ENCODE measurements at regions not wholly inside any gene's neighbourhood (a gene's known extent, or its start where the extent isn't known, plus 50 kb on each side); places are given as distances from the start of the nearest gene placed in this dataset.
A peak's percentile ranks its signal among the peaks of the same experiment; 100 is the strongest.

DNA sequence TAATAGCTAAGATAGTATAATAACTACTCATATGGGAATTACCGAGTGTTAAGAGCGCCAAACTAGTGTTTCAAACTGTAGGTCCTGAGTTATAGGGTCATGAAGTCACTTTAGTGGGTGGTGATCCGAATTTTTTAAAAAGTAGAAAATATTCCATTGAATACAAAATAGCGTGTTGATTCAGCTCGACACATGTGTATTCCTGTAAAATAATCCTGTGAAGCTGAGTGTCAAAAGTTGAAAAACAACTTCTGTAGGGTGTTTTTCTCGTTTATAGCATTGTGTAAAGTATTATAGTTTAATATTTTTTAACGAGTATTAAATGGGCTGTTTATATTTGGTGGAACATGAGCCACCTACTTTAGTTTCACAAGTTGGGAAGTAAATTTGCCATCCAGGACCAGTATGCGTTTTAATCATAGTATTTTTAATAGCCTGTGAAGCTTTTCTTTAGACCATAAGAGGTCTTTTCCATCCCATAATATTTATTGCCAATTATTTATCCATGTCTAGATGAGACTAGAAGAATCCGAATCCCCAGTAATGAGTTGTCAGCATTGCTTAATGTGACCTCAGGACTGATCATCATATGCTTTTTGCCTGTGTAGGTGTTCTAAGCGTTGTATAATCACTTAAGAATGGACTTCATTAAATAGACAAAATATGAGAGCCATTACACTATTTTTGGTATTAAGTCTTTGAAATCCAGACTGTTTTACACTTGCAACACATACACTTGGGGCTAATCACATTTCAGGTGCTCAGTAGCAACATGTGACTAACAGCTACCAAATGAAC, 84.1 kb downstream of the PTPDC1 start:
- peak overlapping the region; percentile 75 to 87 (median 82) for H3K4me3 ChIP-seq (ENCODE audit: low read length in 3 of 3)
- H3K27me3 ChIP-seq (ENCODE audit: control insufficient read depth in 3 of 3, insufficient read depth in 3 of 3, low read length in 3 of 3) = no peaks in the 10 kb centered on the region
- peak overlapping the region; percentile 97 for H3K27ac ChIP-seq (ENCODE audit: low read depth, low read length)
- H3K9me3 ChIP-seq (ENCODE audit: control insufficient read depth in 3 of 3, low read length in 3 of 3) = no peaks in the 10 kb centered on the region
- peaks cover 39 to 43% (median 40%) of the 10 kb centered on the region in 3 donors for H3K4me1 ChIP-seq (ENCODE audit: control insufficient read depth in 3 of 3, insufficient read depth in 3 of 3, low read length in 3 of 3)
- peaks cover 0 to 3% (median 0%) of the 10 kb centered on the region in 3 donors for H3K36me3 ChIP-seq (ENCODE audit: control insufficient read depth in 3 of 3, insufficient read depth in 3 of 3, low read length in 3 of 3)
- peak overlapping the region; percentile 81 to 89 (median 88) for H3K9ac ChIP-seq (ENCODE audit: low read depth in 1 of 3, low read length in 3 of 3)

GRCh38 chr9:94169968-94170367, 85.7 kb downstream of the PTPDC1 start:
- Histone ChIP-seq H3K9ac (ENCODE audit: low read depth in 1 of 3, low read length in 3 of 3) (peak overlapping the region in 1 of 3 donors; percentile 38), H3K36me3 (ENCODE audit: control insufficient read depth in 3 of 3, insufficient read depth in 3 of 3, low read length in 3 of 3) (peaks cover 0 to 9% (median 0%) of the 10 kb centered on the region in 3 donors), H3K27me3 (ENCODE audit: control insufficient read depth in 3 of 3, insufficient read depth in 3 of 3, low read length in 3 of 3) (no peaks in the 10 kb centered on the region), H3K4me3 (ENCODE audit: low read length in 3 of 3) (peak overlapping the region in 1 of 3 donors; percentile 39), H3K4me1 (ENCODE audit: control insufficient read depth in 3 of 3, insufficient read depth in 3 of 3, low read length in 3 of 3) (peaks cover 51 to 57% (median 53%) of the 10 kb centered on the region in 3 donors), H3K9me3 (ENCODE audit: control insufficient read depth in 3 of 3, low read length in 3 of 3) (no peaks in the 10 kb centered on the region), H3K27ac (ENCODE audit: low read depth, low read length) (peak overlapping the region; percentile 19)

DNA sequence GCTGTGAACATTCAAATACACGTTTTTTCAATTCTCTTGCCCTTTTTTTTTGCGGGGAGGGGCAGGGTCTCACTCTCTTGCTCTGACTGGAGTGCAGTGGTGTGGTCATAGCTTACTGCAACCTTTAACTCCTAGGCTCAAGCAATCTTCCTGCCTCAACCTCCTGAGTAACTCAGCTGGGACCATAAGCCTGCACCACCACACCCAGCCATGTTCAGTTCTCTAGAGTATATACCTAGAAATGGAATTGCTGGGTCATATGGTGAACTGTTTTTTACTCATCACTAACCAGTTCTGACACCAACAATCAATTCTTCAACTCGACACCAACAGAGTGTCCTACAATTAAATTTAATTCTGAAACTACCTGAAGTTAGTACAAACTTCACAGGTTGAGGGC, 85.5 kb upstream of the ZNF169 start:
- H3K9ac ChIP-seq (ENCODE audit: low read depth in 1 of 3, low read length in 3 of 3) = no peak overlapping the region
- no peaks in the 10 kb centered on the region for H3K27me3 ChIP-seq (ENCODE audit: control insufficient read depth in 3 of 3, insufficient read depth in 3 of 3, low read length in 3 of 3)
- peaks cover 0 to 20% (median 15%) of the 10 kb centered on the region in 3 donors for H3K36me3 ChIP-seq (ENCODE audit: control insufficient read depth in 3 of 3, insufficient read depth in 3 of 3, low read length in 3 of 3)
- peaks cover 50 to 62% (median 59%) of the 10 kb centered on the region in 3 donors for H3K4me1 ChIP-seq (ENCODE audit: control insufficient read depth in 3 of 3, insufficient read depth in 3 of 3, low read length in 3 of 3)
- no peak overlapping the region for H3K27ac ChIP-seq (ENCODE audit: low read depth, low read length)
- no peak overlapping the region for H3K4me3 ChIP-seq (ENCODE audit: low read length in 3 of 3)
- no peaks in the 10 kb centered on the region for H3K9me3 ChIP-seq (ENCODE audit: control insufficient read depth in 3 of 3, low read length in 3 of 3)

DNA sequence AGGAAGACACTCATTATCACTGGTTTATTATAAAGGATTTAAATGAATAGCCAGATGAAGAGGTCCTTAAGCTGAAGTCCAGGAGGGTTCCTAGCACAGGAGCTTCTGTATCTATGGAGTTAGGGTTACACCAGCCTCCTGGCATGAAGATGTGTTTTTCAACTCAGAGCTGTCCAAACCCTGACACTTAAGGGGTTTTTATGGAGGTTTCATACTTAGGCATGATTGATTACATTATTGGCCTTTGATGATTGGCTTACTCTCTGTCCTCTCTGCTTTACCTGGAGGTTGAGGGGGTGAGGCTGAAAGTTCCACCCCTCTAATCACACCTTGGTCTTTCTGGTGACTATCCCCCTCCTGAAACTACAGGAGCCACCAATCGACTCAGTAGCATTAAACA, 84.9 kb upstream of the ZNF169 start:
- peaks cover 47 to 60% (median 57%) of the 10 kb centered on the region in 3 donors for H3K4me1 ChIP-seq (ENCODE audit: control insufficient read depth in 3 of 3, insufficient read depth in 3 of 3, low read length in 3 of 3)
- H3K4me3 ChIP-seq (ENCODE audit: low read length in 3 of 3) = no peak overlapping the region
- H3K27me3 ChIP-seq (ENCODE audit: control insufficient read depth in 3 of 3, insufficient read depth in 3 of 3, low read length in 3 of 3) = no peaks in the 10 kb centered on the region
- no peak overlapping the region for H3K9ac ChIP-seq (ENCODE audit: low read depth in 1 of 3, low read length in 3 of 3)
- peaks cover 0 to 20% (median 15%) of the 10 kb centered on the region in 3 donors for H3K36me3 ChIP-seq (ENCODE audit: control insufficient read depth in 3 of 3, insufficient read depth in 3 of 3, low read length in 3 of 3)
- no peaks in the 10 kb centered on the region for H3K9me3 ChIP-seq (ENCODE audit: control insufficient read depth in 3 of 3, low read length in 3 of 3)
- no peak overlapping the region for H3K27ac ChIP-seq (ENCODE audit: low read depth, low read length)

- Histone ChIP-seq H3K4me1 (ENCODE audit: control insufficient read depth in 3 of 3, insufficient read depth in 3 of 3, low read length in 3 of 3) (peaks cover 35 to 58% (median 43%) of the 10 kb centered on the region in 3 donors), H3K27ac (ENCODE audit: low read depth, low read length) (no peak overlapping the region), H3K9ac (ENCODE audit: low read depth in 1 of 3, low read length in 3 of 3) (no peak overlapping the region), H3K27me3 (ENCODE audit: control insufficient read depth in 3 of 3, insufficient read depth in 3 of 3, low read length in 3 of 3) (no peaks in the 10 kb centered on the region), H3K36me3 (ENCODE audit: control insufficient read depth in 3 of 3, insufficient read depth in 3 of 3, low read length in 3 of 3) (peaks cover 0 to 20% (median 15%) of the 10 kb centered on the region in 3 donors), H3K9me3 (ENCODE audit: control insufficient read depth in 3 of 3, low read length in 3 of 3) (no peaks in the 10 kb centered on the region), H3K4me3 (ENCODE audit: low read length in 3 of 3) (no peak overlapping the region)
Measured at GRCh38 chr9:94175669-94176068, 83.4 kb upstream of the ZNF169 start.

- Histone ChIP-seq H3K4me1 (ENCODE audit: control insufficient read depth in 3 of 3, insufficient read depth in 3 of 3, low read length in 3 of 3) (peaks cover 32 to 59% (median 41%) of the 10 kb centered on the region in 3 donors), H3K36me3 (ENCODE audit: control insufficient read depth in 3 of 3, insufficient read depth in 3 of 3, low read length in 3 of 3) (peaks cover 0 to 20% (median 15%) of the 10 kb centered on the region in 3 donors), H3K9ac (ENCODE audit: low read depth in 1 of 3, low read length in 3 of 3) (no peak overlapping the region), H3K9me3 (ENCODE audit: control insufficient read depth in 3 of 3, low read length in 3 of 3) (no peaks in the 10 kb centered on the region), H3K4me3 (ENCODE audit: low read length in 3 of 3) (no peak overlapping the region), H3K27me3 (ENCODE audit: control insufficient read depth in 3 of 3, insufficient read depth in 3 of 3, low read length in 3 of 3) (no peaks in the 10 kb centered on the region), H3K27ac (ENCODE audit: low read depth, low read length) (no peak overlapping the region)
Measured at GRCh38 chr9:94176608-94177007, 82.5 kb upstream of the ZNF169 start.

DNA sequence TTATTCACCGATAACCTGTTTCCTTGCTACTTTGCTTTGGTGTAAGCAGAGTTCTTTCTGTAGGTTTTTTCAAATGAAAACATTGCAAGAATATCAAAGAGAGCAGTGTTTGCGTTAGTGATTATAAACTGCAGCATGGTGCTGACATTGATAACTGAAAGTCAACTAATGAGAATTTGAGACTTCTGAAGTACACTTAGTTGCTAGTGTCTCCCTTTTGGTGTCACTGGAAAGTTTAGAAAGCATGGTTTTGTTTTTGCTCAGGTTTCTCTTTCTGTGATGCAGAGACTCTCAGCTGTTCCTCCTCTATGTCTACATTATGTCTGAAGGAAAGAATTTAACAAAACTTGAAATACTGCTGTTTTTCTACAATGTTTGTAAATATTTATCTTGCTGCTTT, 80.2 kb upstream of the ZNF169 start:
- Histone ChIP-seq H3K27ac (ENCODE audit: low read depth, low read length) (no peak overlapping the region), H3K9me3 (ENCODE audit: control insufficient read depth in 3 of 3, low read length in 3 of 3) (no peaks in the 10 kb centered on the region), H3K4me1 (ENCODE audit: control insufficient read depth in 3 of 3, insufficient read depth in 3 of 3, low read length in 3 of 3) (peaks cover 21 to 42% (median 28%) of the 10 kb centered on the region in 3 donors), H3K36me3 (ENCODE audit: control insufficient read depth in 3 of 3, insufficient read depth in 3 of 3, low read length in 3 of 3) (peaks cover 4 to 20% (median 19%) of the 10 kb centered on the region in 3 donors), H3K27me3 (ENCODE audit: control insufficient read depth in 3 of 3, insufficient read depth in 3 of 3, low read length in 3 of 3) (no peaks in the 10 kb centered on the region), H3K4me3 (ENCODE audit: low read length in 3 of 3) (no peak overlapping the region), H3K9ac (ENCODE audit: low read depth in 1 of 3, low read length in 3 of 3) (no peak overlapping the region)

GRCh38 chr9:94181408-94182181, 77.5 kb upstream of the ZNF169 start:
- H3K9ac ChIP-seq (ENCODE audit: low read depth in 1 of 3, low read length in 3 of 3) = no peak overlapping the region
- H3K27me3 ChIP-seq (ENCODE audit: control insufficient read depth in 3 of 3, insufficient read depth in 3 of 3, low read length in 3 of 3) = no peaks in the 10 kb centered on the region
- H3K4me3 ChIP-seq (ENCODE audit: low read length in 3 of 3) = no peak overlapping the region
- H3K27ac ChIP-seq (ENCODE audit: low read depth, low read length) = no peak overlapping the region
- peaks cover 7 to 26% (median 12%) of the 10 kb centered on the region in 3 donors for H3K4me1 ChIP-seq (ENCODE audit: control insufficient read depth in 3 of 3, insufficient read depth in 3 of 3, low read length in 3 of 3)
- no peaks in the 10 kb centered on the region for H3K9me3 ChIP-seq (ENCODE audit: control insufficient read depth in 3 of 3, low read length in 3 of 3)
- peaks cover 7 to 20% (median 10%) of the 10 kb centered on the region in 3 donors for H3K36me3 ChIP-seq (ENCODE audit: control insufficient read depth in 3 of 3, insufficient read depth in 3 of 3, low read length in 3 of 3)

DNA sequence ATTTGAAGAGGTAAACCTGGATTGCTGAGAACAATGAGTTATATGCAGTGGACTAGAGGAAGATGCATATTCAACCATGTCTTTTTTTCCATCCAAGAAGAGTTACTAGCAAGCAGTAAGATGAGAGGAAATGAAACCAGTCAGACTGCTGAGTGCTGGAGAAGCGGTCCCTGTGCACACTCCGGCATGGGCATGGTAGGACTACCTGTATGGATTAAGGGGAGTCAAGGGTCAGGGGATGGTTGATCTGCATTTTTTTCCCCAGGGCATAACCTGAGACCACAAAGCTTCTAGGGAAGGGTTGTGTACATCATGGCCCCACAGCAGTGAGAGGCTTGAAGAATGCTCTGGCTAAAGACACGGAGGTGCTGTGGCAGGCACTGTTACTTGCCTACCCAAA, 76.6 kb upstream of the ZNF169 start:
- Histone ChIP-seq H3K27ac (ENCODE audit: low read depth, low read length) (no peak overlapping the region), H3K4me3 (ENCODE audit: low read length in 3 of 3) (no peak overlapping the region), H3K27me3 (ENCODE audit: control insufficient read depth in 3 of 3, insufficient read depth in 3 of 3, low read length in 3 of 3) (no peaks in the 10 kb centered on the region), H3K4me1 (ENCODE audit: control insufficient read depth in 3 of 3, insufficient read depth in 3 of 3, low read length in 3 of 3) (peaks cover 7 to 19% (median 8%) of the 10 kb centered on the region in 3 donors), H3K9me3 (ENCODE audit: control insufficient read depth in 3 of 3, low read length in 3 of 3) (no peaks in the 10 kb centered on the region), H3K36me3 (ENCODE audit: control insufficient read depth in 3 of 3, insufficient read depth in 3 of 3, low read length in 3 of 3) (peaks cover 6 to 12% (median 7%) of the 10 kb centered on the region in 3 donors), H3K9ac (ENCODE audit: low read depth in 1 of 3, low read length in 3 of 3) (no peak overlapping the region)

All from skeletal muscle tissue (tissue), 3 donors.